GM12865 (cell line): ENCODE measurements at regions not wholly inside any gene's neighbourhood (a gene's known extent, or its start where the extent isn't known, plus 50 kb on each side); places are given as distances from the start of the nearest gene placed in this dataset.

Experiments
- DNase-seq: peaks from one replicate; pipeline ENCODE4 v3.0.0; 2010; ENCODE audit warnings: low read depth
- H3K4me3 ChIP-seq: 2 replicates; pipeline ENCODE4 v1.5.1; 2011; ENCODE audit warnings: mild to moderate bottlenecking, low read depth, low read length, control low read depth
- TF ChIP-seq, protein P1 (sequence below): IDR thresholded peaks from 2 replicates; pipeline ENCODE4 v1.5.1; 2011; ENCODE audit warnings: low read length, control low read depth, low read depth, inconsistent platforms; ENCODE audit not compliant: insufficient read depth; ENCODE audit errors: missing control alignments

DNA sequence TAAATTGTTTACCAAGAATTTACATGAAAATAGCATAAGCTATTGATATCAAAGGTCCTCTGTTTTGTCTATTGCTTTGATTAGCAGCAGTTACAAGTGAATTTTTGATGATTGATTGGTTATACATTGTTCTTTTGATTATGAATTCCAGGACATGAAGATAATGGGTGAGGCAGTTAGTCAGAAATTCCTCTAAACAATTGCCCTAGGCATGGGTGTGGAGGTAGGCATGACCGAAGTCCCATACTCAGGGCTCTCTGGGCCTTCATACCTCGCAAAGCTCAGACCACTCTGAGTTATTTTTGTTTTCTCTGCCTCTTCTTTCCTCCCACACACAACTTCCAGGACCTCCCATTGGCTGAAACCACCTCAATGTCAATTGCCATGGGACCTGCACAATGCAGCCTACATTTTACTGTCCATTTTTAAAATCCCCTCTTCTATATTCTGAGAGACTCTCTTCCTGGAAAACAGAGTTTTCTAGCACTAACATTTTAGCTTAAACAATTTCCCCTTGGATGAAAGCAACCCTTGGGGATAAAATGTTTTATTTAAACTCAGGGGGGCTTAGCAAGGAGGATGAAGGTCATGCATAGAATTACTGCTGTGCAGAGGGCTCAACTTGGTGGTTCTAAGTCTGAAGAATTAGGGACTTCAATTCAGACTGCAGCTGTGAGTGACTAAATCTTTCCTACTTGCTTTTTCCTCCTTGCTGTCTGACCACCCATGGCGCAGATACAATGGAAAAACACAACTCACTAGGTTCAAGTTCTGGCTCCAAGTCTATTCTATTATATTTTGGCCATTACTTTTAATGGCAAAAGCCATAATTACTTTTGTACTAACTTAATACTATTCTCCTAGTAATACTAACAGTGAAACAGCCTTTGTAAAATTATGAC, 594.8 kb downstream of the NTRK3 start:
- TF ChIP-seq, protein P1, sequence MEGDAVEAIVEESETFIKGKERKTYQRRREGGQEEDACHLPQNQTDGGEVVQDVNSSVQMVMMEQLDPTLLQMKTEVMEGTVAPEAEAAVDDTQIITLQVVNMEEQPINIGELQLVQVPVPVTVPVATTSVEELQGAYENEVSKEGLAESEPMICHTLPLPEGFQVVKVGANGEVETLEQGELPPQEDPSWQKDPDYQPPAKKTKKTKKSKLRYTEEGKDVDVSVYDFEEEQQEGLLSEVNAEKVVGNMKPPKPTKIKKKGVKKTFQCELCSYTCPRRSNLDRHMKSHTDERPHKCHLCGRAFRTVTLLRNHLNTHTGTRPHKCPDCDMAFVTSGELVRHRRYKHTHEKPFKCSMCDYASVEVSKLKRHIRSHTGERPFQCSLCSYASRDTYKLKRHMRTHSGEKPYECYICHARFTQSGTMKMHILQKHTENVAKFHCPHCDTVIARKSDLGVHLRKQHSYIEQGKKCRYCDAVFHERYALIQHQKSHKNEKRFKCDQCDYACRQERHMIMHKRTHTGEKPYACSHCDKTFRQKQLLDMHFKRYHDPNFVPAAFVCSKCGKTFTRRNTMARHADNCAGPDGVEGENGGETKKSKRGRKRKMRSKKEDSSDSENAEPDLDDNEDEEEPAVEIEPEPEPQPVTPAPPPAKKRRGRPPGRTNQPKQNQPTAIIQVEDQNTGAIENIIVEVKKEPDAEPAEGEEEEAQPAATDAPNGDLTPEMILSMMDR, result no peak
- no peak for DNase-seq
- H3K4me3 ChIP-seq, result no peak overlapping the region

DNA sequence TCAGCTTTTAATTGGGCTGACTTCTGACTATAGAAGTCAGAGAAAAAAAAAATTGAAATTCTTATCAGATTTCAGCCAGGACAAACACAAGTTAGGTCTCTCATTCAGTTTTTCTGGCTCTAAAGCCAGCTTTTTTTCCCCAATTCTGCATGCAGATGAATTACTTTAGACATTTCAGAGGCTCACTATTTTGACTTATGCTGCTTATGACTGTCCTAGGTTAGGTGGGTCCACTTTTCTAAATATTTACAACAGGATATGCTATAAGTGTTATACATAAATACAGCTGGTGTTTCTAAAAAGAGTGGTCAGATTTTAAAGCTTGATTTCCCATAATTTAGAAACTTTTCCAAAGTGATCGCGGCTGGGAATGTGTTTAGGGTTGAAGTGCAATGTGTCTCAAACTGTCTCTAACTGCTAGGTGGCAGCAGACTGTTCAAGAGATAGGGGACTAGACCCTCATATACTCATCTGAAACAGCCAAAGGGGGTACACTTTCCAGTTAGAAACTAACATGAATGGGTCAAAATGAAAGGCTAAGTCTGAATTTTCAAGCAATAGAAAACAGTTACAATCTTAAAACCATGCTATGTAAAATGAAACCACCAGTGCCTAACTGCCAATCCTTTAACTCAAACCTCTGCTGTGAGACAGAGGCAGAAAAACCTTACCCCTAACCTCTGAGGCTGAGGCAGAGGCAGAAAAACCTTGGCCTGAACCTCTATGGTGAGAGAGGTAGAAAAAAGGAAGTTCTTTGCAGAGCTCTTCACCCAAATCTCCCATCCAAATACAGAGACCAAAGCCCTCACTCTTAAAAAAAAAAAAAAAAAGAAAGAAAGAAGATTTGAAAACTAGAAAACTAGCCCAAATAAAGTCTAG, 596.0 kb downstream of the NTRK3 start:
- no peak for DNase-seq
- TF ChIP-seq, protein P1, result no peak
- H3K4me3 ChIP-seq, result no peak overlapping the region

DNA sequence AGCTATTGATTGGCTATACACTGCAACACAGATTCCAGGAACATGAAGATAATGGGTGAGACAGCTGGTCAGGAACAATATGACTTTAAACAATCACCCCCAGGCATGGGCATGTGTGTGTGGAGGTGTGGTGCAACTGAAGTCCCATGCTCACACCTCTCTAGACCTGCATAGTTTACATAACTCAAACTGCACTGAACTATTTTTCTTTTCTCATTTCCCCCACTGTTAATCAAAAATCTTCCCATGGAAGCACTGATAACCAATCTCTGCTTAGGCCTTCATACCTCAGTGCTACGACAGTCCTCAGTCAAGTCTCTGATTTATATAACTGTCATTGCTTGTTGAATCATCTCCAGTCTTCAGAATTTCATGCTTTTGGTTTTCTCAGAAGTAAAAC, 600.2 kb downstream of the NTRK3 start:
- DNase-seq, result no peak
- no peak overlapping the region for H3K4me3 ChIP-seq
- TF ChIP-seq, protein P1, result no peak

DNA sequence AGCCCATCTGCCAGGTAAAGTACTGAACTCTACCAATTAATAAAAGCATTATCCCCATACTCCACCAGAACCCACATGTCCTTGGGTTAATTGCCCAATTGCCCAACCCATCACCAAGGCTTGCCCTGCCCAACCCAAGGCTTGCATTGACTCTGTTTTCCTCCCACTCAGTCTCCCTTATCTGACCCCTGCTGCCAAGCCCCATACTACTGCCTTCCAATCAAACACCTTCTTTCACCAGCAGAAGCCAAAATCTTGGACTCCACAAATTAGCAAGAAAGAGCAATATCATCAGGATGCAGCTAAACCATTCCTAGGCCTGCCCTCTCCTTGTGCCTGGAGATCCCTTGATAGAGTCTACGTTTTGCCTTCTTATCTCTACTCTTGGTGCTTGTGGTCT, 602.9 kb downstream of the NTRK3 start:
- DNase-seq, result no peak
- no peak overlapping the region for H3K4me3 ChIP-seq
- TF ChIP-seq, protein P1, result no peak

DNA sequence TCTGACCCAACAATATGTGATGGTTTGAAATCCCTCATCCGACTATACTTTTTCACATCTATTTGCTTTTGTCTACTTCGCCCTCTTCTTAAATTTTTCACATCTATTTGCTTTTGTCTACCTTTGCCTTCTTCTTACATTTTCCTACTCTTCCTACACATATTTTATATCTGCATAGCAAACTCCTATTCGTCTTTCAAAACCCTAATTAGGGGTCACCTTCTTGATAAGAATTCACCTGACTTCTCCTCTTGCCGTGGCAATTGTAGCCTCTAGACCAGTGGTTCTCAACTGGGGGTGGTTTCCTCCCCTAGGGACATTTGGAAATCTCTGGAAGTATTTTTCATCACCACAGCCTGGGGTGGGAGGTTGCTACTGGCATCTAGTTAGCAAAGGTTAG, 607.4 kb downstream of the NTRK3 start:
- no peak for DNase-seq
- TF ChIP-seq, protein P1, result no peak
- H3K4me3 ChIP-seq, result no peak overlapping the region

DNA sequence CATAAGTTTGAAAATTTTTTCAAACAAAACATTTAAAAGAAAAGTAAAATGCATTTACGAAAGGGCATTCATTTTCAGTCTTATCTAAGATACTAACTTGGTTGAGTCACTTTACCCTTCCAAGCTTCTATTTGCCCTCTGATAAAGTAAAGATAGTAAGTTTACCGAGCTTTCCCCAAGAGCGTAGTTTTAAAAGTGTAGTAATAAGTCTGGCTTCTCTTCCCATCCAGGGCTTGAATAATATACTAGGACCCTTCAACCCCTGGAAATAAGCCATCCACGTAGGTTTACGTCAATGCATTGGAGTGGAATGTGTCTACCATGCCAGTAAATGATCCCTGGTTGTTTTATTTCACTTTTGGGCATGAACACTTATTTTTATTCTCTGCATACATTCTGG, 608.3 kb downstream of the NTRK3 start:
- TF ChIP-seq, protein P1, result no peak
- no peak overlapping the region for H3K4me3 ChIP-seq
- DNase-seq, result no peak
